D341Med (cell line): ENCODE measurements at regions not wholly inside any gene's neighbourhood (a gene's known extent, or its start where the extent isn't known, plus 50 kb on each side); places are given as distances from the start of the nearest gene placed in this dataset.
"Not testable (repeated sequence)": the region's sequence is repeated elsewhere in the genome, so short reads cannot be mapped to it uniquely, and the experiment has no call there.

ENCODE experiments used
- DNase-seq: peaks from one replicate; pipeline ENCODE4 v3.0.0; 2012; ENCODE audit warnings: low spot score

DNA sequence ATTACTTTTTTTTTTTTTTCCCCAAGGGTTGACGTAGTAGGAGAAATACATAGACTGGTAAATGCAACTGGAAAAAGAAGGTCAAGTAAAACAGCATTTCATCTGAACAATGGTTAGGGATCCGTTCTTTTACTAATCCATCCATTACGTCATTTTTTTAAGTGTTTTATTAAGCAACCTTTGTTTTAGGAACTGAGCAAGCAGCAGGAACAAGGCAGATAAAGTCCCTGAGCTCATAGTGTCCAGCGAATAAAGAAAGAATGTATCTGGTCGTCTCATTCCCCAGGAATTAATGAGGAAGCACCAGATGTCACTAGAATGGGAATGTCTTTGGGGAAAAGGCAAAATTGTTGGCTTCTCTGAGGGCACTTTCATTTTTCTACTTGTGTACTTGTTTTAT is 842.4 kb downstream of the TDRD15 start:
- DNase-seq = no peak

DNA sequence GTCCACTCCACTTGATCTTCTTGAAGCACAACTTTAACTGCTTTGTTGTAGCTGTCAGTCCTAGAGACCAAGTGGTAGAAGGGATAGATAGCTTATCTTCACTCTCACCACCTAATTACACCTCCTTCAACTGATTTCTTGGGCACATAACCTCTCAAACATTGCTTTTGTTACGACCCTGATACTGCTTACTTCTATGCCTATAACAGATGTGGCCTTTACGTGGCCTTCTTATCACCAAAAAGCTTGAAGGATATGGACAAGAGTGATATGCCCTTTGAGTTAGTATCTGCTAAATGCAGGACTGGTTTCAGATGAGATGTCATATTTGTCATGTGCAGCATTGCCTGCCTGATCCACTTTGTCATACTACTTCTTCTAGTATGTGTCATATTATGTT is 847.2 kb downstream of the TDRD15 start:
- no peak for DNase-seq

DNA sequence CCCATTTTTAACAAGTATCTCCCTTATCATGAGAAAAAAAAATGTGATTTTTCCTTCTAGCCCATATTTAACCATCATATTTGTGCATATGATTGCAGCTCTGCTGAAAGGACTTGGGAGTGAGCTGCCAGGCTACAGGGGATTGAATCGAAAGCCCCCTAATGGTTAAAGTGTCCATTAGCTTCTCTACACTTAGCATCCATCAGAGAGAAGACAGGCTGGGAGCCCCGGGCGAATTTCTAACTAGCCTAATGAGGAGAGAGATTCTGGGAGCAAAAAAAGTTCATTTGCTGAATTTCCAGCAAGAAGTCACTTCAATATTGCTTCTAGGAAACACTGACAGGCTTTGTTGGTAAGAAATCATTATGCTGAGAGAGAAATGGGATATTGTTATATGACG is 848.8 kb downstream of the TDRD15 start:
- no peak for DNase-seq

DNA sequence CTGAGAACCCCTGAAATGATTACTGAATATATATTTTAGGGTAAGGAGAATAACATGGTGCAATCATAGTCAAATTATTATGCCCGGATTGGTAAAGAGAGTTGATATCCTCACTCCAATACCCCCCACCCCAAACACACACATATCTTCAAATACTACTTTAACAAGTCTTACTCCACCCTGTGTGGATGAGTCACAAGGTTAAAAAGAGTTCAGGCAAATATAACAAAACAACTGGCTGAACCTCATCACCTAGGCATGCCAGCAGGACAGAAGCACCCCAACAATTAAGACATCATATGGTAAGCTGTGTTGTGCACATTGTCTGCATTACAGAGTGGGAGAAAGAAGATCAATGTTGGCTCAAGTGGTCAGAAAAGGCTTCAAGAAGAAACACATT is 857.4 kb downstream of the TDRD15 start:
- no peak for DNase-seq

DNA sequence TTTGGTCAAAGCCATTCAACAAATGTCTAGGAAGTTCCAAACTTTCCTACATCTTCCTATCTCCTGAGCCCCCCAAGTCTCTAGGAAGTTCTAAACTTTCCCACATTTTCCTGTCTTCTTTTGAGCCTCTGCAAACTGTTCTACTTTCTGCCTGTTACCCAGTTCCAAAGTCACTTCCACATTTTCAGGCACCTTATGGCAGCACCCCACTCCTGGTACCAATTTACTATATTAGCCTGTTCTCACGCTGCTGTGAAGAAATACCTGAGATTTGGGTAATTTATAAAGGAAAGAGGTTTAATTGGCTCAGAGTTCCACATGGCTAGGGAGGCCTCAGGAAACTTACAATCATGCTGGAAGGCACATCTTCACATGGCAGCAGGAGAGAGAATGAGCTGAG is 869.2 kb downstream of the TDRD15 start:
- DNase-seq = no peak

DNA sequence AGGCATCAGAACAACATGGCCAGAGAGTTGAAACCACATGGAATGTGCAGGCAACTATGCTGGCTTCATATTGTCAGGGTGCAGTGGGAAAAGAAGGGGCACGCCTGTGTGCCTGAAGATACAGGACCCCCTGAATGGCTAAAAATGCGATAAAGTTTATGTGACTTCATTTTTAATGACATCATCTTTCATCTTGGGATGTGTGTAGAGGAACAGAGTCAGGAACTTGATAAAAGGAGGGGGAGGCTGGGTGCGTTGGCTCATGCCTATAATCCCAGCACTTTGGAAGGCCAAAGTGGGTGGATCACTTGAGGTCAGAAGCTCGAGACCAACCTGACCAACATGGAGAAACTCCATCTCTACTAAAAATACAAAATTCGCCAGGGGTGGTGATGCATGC is 872.6 kb downstream of the TDRD15 start:
- DNase-seq = no peak

DNA sequence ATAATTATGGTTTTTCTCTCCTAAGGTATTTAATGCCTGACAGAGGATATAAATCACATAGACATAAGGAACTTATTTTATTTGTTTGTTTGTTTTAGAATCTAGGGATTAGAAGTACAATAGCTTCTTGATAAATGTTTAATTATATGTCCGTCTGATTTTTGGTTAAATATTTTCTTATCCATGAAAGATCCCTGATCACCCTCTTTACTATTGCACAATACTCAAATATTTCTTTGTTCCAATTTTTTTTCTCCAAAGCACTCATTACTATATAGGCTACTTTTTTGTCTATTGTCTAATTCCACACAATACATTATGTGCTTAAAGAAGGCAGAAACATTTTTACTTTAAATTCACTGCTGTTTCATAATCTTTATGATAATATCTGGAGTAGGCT is 875.8 kb downstream of the TDRD15 start:
- DNase-seq = no peak

DNA sequence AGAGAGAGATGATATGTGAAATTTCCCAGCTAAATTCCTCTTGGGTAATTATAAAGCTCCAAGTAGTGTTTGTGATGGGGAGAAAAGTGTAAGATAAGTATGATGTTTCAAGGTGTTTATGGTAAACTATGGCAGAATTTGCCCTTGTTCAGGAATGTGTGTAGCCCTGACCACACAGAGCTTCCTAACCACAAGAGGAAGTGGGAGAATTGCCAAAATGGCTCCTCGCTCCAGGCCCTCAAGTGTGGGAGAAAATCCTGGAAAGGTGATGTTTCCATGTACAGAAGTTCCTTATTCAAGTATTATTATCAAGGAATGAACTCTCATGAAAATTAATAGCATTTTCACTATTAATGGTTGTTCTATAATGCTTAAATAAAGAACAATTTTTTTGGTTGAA is 878.3 kb downstream of the TDRD15 start:
- DNase-seq = no peak

DNA sequence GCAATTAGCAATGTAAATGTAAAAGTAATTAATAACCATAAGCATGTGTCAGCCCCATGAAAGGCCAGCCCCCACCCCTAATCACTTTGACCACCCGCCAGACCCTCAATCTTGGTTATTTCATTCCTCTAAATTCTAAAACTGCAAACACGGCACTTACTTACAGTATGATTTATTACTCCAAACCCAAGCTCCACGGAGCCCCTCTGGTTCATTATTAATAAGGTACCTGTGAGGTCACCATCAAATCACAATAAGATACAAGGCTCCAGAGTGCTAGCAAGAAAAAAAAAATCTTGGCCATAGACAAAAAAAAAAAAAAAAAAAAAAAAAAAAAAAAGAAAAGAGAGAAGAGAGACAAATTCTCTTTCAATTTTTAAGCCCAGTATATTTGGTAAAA is 879.5 kb downstream of the TDRD15 start:
- no peak for DNase-seq

DNA sequence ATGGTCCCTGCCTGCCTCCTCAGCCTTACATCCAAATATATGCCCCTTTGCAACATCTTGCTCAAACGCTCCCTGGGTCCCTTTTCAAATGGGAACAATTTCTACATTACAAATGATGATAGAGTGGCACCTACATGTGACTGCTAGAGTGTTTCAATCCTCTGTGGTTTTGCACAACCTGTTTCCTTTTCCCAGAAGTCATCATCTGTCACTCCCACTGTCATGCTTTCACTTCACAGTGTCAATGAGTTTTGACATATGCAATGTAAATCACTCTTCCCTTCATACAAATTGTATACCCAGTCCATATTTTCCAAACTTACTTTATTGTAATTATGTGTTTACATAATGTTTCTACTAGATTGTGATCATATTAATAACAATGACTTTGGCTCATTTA is 887.3 kb downstream of the TDRD15 start:
- no peak for DNase-seq

DNA sequence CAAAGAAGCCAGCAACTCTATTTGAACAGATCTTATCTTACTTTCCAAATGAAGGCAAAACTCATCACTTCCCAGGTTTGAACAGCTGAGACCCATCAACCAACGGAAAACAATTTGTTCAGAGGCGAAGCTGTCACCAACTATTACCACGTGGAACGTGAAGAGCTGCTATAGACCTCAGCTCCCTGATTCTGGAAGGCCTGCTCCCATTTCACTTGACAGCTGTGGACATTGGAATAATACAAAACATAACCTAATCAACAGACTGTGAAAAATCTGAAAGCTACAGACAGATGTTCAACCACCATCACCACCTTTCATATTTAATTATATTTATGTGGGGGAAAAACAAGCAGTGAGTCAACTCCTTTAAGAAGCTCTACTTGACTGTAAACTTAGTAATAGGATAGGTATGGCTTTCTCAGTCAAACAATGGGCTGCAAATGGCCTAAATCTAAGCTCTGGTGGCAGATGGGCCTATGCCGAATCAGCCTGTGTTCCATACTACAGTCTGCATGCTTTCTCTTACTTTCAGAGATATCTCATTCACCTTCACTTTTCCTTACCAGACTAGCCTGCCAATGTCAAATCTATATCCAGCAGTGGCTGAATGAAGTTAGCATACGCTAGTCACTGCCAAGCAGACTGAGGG is 896.4 kb downstream of the TDRD15 start:
- no peak for DNase-seq

DNA sequence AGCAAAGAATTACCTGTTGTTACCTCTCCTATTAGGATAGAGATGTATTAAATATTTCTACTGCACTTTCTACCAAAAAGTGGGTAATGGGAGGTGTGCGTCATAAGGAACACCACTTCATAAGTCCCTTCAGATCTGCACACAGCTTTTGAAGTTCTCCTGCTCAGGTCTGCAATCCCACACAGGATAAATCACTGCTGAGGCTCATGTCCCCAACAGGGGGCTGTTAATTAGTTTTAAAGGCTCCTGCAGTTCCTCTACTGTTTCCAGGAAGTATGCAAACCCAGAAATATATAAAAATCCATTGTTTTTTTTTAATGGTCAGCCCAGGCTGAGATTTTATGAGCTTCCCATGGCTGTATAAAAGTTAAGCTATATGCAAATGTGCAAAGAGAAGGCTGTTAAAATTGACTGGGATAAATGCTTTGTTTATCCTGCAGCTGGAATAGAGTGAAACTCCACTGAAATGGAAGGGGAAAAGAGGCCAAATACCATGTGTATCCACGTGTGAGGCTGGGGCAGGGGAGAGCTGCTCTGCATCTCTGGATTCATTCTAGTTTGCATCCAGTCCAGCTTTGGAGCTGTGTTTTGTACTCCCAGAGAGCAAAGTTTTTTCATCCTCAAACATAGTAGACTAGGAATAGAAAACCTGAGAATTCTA is 903.7 kb downstream of the TDRD15 start:
- no peak for DNase-seq

DNA sequence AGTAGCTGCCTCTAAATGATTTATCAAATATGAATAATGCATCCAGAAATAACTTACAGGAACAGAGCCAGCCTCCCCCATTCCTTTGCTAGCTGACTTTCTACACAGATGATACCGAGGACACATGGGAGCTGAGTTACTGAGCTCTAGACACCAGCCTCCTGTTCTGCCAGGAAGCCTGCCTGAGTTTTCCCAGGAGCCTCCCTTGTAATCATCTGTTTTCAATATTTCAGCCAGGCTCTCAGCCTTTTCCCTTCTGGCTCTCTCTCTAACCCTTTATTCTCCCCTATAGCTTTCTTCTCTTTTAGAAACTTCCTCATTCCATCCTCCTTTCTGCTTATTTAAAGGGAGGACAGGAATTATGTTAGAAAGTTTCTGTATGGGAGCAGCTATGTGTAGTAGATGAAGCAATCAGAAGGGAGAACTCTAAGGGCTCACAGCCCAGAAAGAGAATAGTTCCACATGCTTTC is 911.6 kb downstream of the TDRD15 start:
- DNase-seq = no peak

DNA sequence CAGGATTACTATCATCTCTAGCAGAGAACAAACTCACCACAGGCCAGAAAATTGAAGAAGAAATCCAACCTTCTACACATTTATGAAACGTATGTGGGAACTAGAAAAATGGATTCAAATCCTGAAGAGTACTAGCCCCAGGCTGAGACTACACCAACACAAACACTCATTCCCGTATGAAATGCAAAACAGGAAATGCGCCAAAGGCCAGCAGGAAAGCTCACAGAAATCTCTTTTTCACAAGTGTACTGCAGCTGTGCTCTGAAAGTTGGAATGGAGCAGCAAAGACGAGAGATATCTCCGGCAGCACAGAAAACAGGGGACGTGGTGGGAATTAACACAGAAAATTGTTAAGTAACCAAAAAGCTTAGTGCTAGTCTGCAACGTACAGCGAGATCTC is 913.5 kb downstream of the TDRD15 start:
- DNase-seq = no peak

DNA sequence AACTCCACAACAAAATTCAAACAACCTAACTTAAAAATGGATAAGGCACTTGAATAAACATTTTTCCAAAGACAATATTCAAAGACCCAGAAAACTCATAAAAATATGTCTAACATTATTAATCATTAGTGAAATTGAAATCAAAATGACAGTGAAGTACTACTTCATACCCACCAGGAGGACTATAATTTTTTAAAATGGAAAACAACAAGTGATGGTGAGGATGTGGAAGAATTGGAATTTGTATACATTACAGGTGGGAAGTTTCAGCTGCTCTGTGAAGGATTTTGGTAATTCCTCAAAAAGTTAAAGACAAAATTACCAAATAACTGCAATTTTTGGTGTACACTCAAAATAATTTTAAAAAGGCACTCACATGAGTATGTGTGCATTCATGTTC is 920.0 kb downstream of the TDRD15 start:
- no peak for DNase-seq

DNA sequence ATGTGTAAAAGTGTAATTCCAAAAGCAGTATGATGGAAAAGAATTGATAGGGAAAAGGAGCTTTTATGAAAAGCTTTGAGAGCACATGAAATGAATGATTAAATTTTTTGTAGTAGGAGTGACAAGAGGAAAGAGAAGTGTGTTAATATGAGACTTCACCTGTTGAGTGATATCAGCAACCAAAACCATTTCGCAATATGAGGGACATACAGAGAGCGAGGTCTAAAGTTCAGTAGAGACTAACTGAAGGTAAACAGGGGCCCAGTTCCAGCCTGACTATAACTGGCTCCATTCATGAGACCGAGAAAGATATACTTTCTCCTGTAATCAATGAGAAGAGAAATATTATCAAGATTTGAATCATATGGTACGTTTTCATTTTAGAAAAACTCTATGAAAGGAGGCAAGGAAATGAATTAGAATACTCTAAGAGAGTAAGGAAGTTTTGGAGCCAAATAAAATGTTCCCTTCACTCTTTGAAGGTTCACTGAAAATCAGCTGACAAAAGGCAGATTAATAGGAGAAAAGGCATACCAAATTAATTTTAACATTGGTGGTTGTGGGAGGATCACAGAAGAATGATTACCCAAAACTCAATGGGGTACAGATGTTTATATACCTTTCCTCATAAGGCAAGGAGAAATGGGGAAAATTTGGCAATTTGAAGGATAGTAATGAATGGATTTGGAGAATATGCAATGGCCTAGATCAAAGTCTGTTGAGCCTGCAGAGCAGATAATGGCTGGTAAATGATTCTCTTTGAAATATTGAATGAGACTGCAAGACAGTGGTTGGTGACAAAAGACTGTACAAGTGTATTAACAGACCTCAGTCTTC is 932.2 kb downstream of the TDRD15 start:
- no peak for DNase-seq

DNA sequence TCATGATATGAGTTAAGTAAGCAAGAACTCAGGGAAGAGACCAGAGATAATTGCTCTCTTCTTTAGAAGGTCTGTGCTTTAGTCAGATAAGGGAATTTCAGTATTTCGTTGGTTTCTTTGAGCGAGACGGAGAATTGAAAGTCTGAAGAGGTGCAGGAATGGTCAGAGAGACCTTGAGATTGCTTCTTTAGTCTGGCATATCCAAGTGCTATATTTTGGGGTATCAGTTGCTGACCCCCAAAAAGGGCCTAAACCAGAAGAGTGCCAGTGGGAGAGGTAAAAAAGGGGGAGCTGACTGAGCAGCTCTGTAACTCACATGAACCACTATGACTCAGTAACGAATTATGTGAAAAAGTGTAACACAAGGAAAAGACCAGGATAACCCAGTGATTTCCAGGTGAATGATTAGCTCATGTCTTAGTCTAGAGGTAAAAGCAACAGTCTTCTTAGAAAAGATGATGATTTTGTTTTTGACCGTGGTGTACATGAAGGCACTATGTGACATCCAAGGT is 932.9 kb downstream of the TDRD15 start:
- DNase-seq = no peak

DNA sequence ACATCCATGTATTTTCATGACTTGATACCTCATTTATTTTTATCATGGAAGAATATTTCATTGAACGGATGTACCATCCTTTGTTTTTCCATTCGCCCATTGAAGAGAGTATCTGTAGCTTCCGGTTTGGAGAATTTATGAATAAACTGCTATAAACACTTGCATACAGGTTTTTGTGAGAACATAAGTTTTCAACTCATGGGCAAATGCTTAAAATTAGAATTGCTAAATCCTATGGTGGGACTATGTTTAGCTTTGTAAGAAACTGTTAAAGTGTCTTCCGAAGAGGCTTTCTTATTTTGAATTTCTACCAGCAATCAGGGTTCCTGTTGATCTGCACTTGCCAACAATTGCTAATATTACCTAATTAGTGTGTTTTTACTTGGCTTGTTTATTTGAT is 938.9 kb downstream of the TDRD15 start:
- no peak for DNase-seq

DNA sequence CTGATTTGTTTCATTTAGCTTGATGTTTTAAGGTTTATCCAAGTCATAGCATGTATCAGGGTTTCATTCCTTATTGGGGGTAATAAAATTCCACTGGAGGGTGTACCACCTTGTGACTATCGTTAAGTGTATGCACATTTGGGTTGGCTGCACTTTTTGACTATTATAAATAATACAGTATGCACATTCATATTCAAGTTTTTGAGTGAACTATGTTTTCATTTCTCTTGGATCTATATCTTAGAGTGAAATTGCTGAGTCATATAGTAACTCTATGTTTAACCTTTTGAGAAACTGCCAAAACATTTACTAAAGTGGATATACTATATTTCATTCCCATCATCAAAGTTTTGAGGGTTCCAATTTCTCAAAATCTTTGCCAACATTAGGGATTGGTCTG is 952.7 kb downstream of the TDRD15 start:
- DNase-seq = no peak

DNA sequence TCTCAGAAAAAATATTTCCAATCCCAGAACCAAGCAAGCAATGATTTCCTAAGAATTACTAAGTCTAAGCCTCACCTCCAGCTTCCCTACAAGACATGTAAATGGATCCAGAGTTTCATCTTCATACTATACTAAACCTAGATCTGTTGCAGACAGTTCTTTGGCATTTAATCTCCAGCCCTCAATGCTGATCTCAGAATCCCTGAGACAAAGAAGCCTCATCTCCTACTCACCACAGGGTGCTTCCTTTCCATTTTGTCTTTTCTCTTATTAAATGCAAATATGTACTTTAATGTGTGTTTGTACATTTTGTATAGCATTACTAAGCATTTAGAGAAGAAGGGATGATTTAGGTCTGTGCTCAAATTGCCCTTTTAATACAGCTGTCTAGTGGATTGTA is 954.9 kb downstream of the TDRD15 start:
- no peak for DNase-seq

DNA sequence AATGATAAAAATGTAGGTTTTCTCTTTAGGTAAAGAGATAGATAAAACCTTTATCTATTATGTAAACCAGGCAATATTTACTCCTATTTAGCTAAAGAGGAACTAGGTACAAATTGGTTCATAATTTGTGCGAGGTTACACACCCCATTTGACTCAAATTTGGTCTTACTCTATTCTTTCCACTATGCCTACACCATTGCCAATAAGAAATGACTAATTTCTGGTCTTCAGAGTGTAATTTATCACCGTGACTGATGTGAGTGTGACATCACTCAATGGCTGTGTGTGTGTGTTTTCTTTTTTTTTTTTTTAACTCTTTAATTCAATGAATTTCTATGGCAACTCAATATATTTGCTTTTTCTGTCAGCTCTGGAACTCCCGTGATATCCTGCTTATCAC is 955.8 kb downstream of the TDRD15 start:
- DNase-seq = no peak

DNA sequence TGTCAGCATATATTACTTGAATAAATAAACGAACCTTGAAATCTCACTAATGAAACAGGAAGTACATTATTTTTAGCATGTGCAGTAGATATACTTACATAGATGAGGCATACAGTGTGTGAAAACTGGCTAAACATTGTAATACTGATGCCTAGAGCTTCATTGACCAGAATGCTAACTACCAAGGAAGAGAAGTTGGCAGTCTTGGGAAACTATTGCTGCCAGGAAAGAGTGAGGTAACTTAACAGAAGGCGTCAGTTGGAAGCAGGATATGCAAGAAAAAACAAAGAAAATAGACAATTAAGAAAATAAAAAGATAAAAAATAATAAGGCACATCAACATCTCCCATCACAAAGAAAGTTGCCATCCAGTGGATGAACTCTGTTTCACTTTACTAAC is 963.0 kb downstream of the TDRD15 start:
- DNase-seq = no peak

DNA sequence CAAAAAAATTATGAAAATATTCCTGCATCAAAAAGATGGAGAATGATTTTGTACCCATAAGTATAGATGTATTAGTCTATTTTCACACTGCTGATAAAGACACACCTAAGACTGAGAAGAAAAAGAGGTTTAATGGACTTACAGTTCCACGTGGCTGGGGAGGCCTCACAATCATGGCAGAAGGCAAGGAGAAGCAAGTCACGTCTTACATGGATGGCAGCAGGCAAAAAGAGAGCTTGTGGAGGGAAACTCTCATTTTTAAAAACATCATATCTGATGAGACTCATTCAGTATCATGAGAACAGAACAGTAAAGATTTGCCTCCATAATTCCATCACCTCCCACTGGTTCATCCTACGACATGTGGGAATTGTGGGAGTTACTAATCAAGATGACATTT is 979.8 kb downstream of the TDRD15 start:
- not testable (repeated sequence) for DNase-seq
